ENCODE measurements at regions not wholly inside any gene's neighbourhood (a gene's known extent, or its start where the extent isn't known, plus 50 kb on each side); places are given as distances from the start of the nearest gene placed in this dataset.

- no peaks in the 10 kb centered on the region for H3K9me3 ChIP-seq (ENCODE audit: severe bottlenecking)
- no peak overlapping the region for H3K27ac ChIP-seq (ENCODE audit: poor library complexity, severe bottlenecking)
- ATAC-seq (ENCODE audit: low read depth) = no peak
- H3K4me3 ChIP-seq (ENCODE audit: severe bottlenecking) = no peak overlapping the region
- DNase-seq (ENCODE audit: low spot score) = no peak
- TF ChIP-seq CTCF (IDR thresholded peaks at IDR 0.05; ENCODE audit: poor library complexity, severe bottlenecking) = no peak
- H3K4me1 ChIP-seq (ENCODE audit: insufficient read depth, poor library complexity, severe bottlenecking) = no peaks in the 10 kb centered on the region
- no peaks in the 10 kb centered on the region for H3K36me3 ChIP-seq (ENCODE audit: low read depth)
- no peaks in the 10 kb centered on the region for H3K27me3 ChIP-seq (ENCODE audit: insufficient read depth, poor library complexity, severe bottlenecking)
These were observed 87.8 kb upstream of the LEF1 start for GRCh38 chr4:108256538-108256937.

- Histone ChIP-seq H3K27me3 (ENCODE audit: insufficient read depth, poor library complexity, severe bottlenecking) (no peaks in the 10 kb centered on the region), H3K27ac (ENCODE audit: poor library complexity, severe bottlenecking) (no peak overlapping the region), H3K9me3 (ENCODE audit: severe bottlenecking) (no peaks in the 10 kb centered on the region), H3K36me3 (ENCODE audit: low read depth) (no peaks in the 10 kb centered on the region), H3K4me3 (ENCODE audit: severe bottlenecking) (no peak overlapping the region), H3K4me1 (ENCODE audit: insufficient read depth, poor library complexity, severe bottlenecking) (no peaks in the 10 kb centered on the region)
- TF ChIP-seq CTCF (IDR thresholded peaks at IDR 0.05; ENCODE audit: poor library complexity, severe bottlenecking) = no peak
- ATAC-seq (ENCODE audit: low read depth) (no peak), DNase-seq (ENCODE audit: low spot score) (no peak)
These were observed 86.5 kb upstream of the LEF1 start for GRCh38 chr4:108255203-108255747.

GRCh38 chr4:108249397-108249796 is 80.7 kb upstream of the LEF1 start:
- DNase-seq (ENCODE audit: low spot score) = no peak
- ATAC-seq (ENCODE audit: low read depth) = no peak
- Histone ChIP-seq H3K4me1 (ENCODE audit: insufficient read depth, poor library complexity, severe bottlenecking) (no peaks in the 10 kb centered on the region), H3K36me3 (ENCODE audit: low read depth) (no peaks in the 10 kb centered on the region), H3K27ac (ENCODE audit: poor library complexity, severe bottlenecking) (no peak overlapping the region), H3K27me3 (ENCODE audit: insufficient read depth, poor library complexity, severe bottlenecking) (no peaks in the 10 kb centered on the region), H3K9me3 (ENCODE audit: severe bottlenecking) (no peaks in the 10 kb centered on the region), H3K4me3 (ENCODE audit: severe bottlenecking) (no peak overlapping the region)
- TF ChIP-seq CTCF (IDR thresholded peaks at IDR 0.05; ENCODE audit: poor library complexity, severe bottlenecking) = no peak

- no peak for TF ChIP-seq CTCF (IDR thresholded peaks at IDR 0.05; ENCODE audit: poor library complexity, severe bottlenecking)
- Histone ChIP-seq H3K36me3 (ENCODE audit: low read depth) (no peaks in the 10 kb centered on the region), H3K9me3 (ENCODE audit: severe bottlenecking) (no peaks in the 10 kb centered on the region), H3K4me3 (ENCODE audit: severe bottlenecking) (no peak overlapping the region), H3K27me3 (ENCODE audit: insufficient read depth, poor library complexity, severe bottlenecking) (no peaks in the 10 kb centered on the region), H3K27ac (ENCODE audit: poor library complexity, severe bottlenecking) (no peak overlapping the region), H3K4me1 (ENCODE audit: insufficient read depth, poor library complexity, severe bottlenecking) (no peaks in the 10 kb centered on the region)
- no peak for ATAC-seq (ENCODE audit: low read depth)
- no peak for DNase-seq (ENCODE audit: low spot score)
These were observed 78.8 kb upstream of the LEF1 start for GRCh38 chr4:108247387-108248049.

GRCh38 chr4:108244606-108245005 is 75.9 kb upstream of the LEF1 start:
- TF ChIP-seq CTCF (IDR thresholded peaks at IDR 0.05; ENCODE audit: poor library complexity, severe bottlenecking) = no peak
- Histone ChIP-seq H3K9me3 (ENCODE audit: severe bottlenecking) (no peaks in the 10 kb centered on the region), H3K27me3 (ENCODE audit: insufficient read depth, poor library complexity, severe bottlenecking) (no peaks in the 10 kb centered on the region), H3K27ac (ENCODE audit: poor library complexity, severe bottlenecking) (no peak overlapping the region), H3K4me1 (ENCODE audit: insufficient read depth, poor library complexity, severe bottlenecking) (no peaks in the 10 kb centered on the region), H3K36me3 (ENCODE audit: low read depth) (no peaks in the 10 kb centered on the region), H3K4me3 (ENCODE audit: severe bottlenecking) (no peak overlapping the region)
- no peak for DNase-seq (ENCODE audit: low spot score)
- ATAC-seq (ENCODE audit: low read depth) = no peak

All from RWPE2 (cell line).